Sigmoid colon (tissue), 6 donors: ENCODE measurements at regions not wholly inside any gene's neighbourhood (a gene's known extent, or its start where the extent isn't known, plus 50 kb on each side); places are given as distances from the start of the nearest gene placed in this dataset.

ENCODE experiments used
- DNase-seq: peaks from one replicate; pipeline ENCODE4 v3.0.0-alpha.2; 2019
- H3K27ac ChIP-seq, 4 donors: fragments of 200-600 bp; sonication (generic); one replicate each; pipeline ENCODE4 v1.5.1; 2016 to 2019; ENCODE audit warnings: mild to moderate bottlenecking in 1 of 4
- H3K27me3 ChIP-seq, 3 donors: fragments of 200-600 bp; sonication (generic); one replicate each; pipeline ENCODE4 v1.5.1; 2019; ENCODE audit warnings: mild to moderate bottlenecking in 1 of 3
- H3K36me3 ChIP-seq, 4 donors: fragments of 200-600 bp; sonication (generic); one replicate each; pipeline ENCODE4 v1.5.1; 2016 to 2019
- H3K4me1 ChIP-seq, 4 donors: fragments of 200-600 bp; sonication (generic); one replicate each; pipeline ENCODE4 v1.5.1; 2017 to 2019
- H3K4me3 ChIP-seq, 4 donors: fragments of 200-600 bp; sonication (generic); one replicate each; pipeline ENCODE4 v1.5.1; 2017 to 2019; ENCODE audit warnings: mild to moderate bottlenecking in 2 of 4, moderate library complexity in 1 of 4
- H3K9me3 ChIP-seq, 4 donors: fragments of 200-600 bp in 3 of 4; sonication (generic) in 3 of 4; one replicate each; pipeline versions ENCODE4 v1.5.1 to v1.6.1; 2013 to 2019
- EP300 ChIP-seq, 4 donors: sonication (generic); formaldehyde crosslinking; IDR thresholded peaks; one replicate each; pipeline ENCODE4 v1.6.1; 2017; ENCODE audit warnings: antibody characterized with exemption in 4 of 4
- POLR2A ChIP-seq, 2 donors: fragments of 450-650 bp; IDR thresholded peaks; one replicate each; pipeline ENCODE4 v1.6.1; 2016; ENCODE audit warnings: antibody characterized with exemption in 2 of 2, mild to moderate bottlenecking in 2 of 2, moderate library complexity in 2 of 2
- POLR2AphosphoS5 ChIP-seq, 4 donors: sonication (generic); formaldehyde crosslinking; IDR thresholded peaks; one replicate each; pipeline ENCODE4 v1.6.1; 2017; ENCODE audit warnings: antibody characterized with exemption in 4 of 4
- WGBS, 2 donors: extraction: QIAGEN DNeasy Blood & Tissue Kit; methylation state at CpG; one replicate each; pipeline ENCODE4 v1.1.7; 2013; 5-methylcytosine and 5-hydroxymethylcytosine counted together
- intact Hi-C: fragments of 100-400 bp; cut with DNase I; formaldehyde crosslinking; loops from one replicate; pipeline ENCODE4 v1.15.1; 2023
- TF ChIP-seq, protein P1 (sequence below), 4 experiments: fragments of 450-650 bp in 3 of 4; fragments of 200-600 bp in 1 of 4; IDR thresholded peaks; one replicate each; pipeline ENCODE4 v1.5.1; 2016 to 2019; ENCODE audit warnings: antibody characterized with exemption in 4 of 4, mild to moderate bottlenecking in 3 of 4, moderate library complexity in 2 of 4
- donor health status: healthy with polysubstance abuse.
- donor health status: healthy.

DNA sequence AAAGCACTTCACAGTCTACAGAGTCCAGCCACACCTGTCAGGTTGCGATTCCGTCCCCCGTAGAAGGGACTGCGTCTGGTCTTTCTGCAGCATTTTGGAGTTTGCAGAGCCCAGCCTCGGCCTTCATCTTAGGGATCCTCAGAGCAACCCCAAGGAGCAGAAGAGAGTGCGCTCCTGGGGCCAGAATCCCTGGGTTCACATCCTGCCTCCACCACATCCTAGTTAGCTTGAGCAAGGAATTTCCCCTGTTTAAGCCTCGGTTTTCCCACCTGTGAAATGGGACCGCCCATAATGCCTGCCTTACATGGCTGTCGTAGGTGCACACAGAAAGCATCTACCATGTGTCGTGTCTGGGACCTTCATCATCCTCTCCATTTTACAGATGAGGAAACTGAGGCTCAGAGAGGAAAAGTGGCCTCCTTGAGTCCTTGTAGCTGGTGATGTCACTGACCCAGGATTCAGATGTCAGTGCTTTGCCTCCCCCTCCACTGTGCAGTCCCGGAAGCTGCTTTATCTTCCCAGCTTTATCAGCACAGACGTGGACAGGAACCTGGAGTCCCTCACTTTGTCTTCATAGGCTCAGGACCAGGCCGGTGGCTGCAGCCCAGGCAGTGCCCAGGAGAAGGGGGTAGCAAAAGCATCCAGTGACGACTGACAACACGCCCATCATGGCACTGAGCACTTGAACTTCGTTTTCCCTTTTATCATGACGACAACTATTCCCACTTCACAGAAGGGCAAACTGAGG lies 438.5 kb downstream of the MATN1 start:
- no peak for TF ChIP-seq POLR2AphosphoS5 (IDR thresholded peaks at IDR 0.05)
- TF ChIP-seq, protein P1, sequence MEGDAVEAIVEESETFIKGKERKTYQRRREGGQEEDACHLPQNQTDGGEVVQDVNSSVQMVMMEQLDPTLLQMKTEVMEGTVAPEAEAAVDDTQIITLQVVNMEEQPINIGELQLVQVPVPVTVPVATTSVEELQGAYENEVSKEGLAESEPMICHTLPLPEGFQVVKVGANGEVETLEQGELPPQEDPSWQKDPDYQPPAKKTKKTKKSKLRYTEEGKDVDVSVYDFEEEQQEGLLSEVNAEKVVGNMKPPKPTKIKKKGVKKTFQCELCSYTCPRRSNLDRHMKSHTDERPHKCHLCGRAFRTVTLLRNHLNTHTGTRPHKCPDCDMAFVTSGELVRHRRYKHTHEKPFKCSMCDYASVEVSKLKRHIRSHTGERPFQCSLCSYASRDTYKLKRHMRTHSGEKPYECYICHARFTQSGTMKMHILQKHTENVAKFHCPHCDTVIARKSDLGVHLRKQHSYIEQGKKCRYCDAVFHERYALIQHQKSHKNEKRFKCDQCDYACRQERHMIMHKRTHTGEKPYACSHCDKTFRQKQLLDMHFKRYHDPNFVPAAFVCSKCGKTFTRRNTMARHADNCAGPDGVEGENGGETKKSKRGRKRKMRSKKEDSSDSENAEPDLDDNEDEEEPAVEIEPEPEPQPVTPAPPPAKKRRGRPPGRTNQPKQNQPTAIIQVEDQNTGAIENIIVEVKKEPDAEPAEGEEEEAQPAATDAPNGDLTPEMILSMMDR (IDR thresholded peaks at IDR 0.05) = no peak
- TF ChIP-seq POLR2A (IDR thresholded peaks at IDR 0.05) = no peak
- no peak for TF ChIP-seq EP300 (IDR thresholded peaks at IDR 0.05)
- no peaks in the 10 kb centered on the region for H3K36me3 ChIP-seq
- no peak overlapping the region for H3K4me3 ChIP-seq
- H3K9me3 ChIP-seq = no peaks in the 10 kb centered on the region
- no peaks in the 10 kb centered on the region for H3K4me1 ChIP-seq
- intact Hi-C loops = no loop called here
- H3K27me3 ChIP-seq = no peaks in the 10 kb centered on the region
- no peak for DNase-seq
- no peak overlapping the region for H3K27ac ChIP-seq
- WGBS, 2 donors = 83 to 91% methylated on average over 17 of the region's 17 CpGs

DNA sequence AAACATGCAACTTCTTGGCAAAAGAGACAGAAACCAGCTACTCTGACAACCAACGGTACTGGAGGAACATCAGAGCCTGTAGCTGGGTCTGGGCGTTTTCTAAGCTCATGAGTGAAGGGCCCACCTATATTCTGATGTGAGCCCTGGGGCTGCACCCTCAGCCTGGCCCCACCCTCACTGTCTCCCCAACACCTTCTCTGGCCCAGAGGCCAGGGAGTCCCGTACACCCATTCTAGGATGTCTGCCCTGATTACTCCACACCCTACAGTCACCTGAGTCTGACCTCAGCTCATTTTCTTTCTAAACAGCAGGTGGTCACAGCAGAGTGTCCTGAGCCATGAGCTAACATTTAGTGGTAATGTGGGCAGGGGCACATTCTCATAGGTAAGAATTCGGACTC lies 439.2 kb downstream of the MATN1 start:
- TF ChIP-seq POLR2AphosphoS5 (IDR thresholded peaks at IDR 0.05) = no peak
- TF ChIP-seq, protein P1 (IDR thresholded peaks at IDR 0.05) = no peak
- TF ChIP-seq EP300 (IDR thresholded peaks at IDR 0.05) = no peak
- no peak for TF ChIP-seq POLR2A (IDR thresholded peaks at IDR 0.05)

DNA sequence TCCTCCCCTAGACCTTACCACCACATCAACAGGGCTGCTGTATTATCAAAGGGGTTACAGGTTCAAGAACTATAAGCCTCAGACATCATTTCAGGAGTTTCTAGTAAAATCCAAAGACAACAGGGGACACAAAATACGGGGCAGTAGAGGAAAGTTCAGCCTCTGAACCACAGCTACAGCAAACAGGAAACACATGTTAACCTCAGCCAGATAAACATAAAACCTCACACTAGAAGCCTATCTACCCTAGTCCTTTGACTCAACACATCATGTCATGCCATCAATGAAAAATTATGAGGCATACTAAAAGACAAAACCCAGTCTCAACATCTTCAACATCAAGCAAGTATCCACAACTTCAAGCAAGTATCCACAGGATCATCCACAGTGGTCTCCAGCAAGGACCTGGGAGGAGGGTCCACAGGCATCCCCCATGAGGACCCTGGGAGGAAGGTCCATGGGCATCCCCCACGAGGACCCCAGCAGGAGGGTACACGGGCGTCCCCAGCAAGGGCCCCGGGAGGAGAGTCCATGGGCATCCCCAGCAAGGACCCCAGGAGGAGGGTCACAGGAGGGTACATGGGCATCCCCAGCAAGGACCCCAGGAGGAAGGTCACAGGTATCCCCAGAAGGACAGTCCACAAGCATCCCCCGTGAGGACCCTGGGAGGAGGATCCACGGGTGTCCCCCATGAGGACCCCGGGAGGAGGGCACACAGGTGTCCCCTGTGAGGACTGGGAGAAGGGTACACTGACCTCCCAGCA lies 440.0 kb downstream of the MATN1 start:
- no peaks in the 10 kb centered on the region for H3K9me3 ChIP-seq
- whole genome bisulfite sequencing, 2 donors = 80 to 82% methylated on average over 8 of the region's 8 CpGs
- H3K4me3 ChIP-seq = no peak overlapping the region
- TF ChIP-seq EP300 (IDR thresholded peaks at IDR 0.05) (no peak), POLR2AphosphoS5 (IDR thresholded peaks at IDR 0.05) (no peak), POLR2A (IDR thresholded peaks at IDR 0.05) (no peak)
- TF ChIP-seq, protein P1 (IDR thresholded peaks at IDR 0.05) = no peak
- H3K4me1 ChIP-seq = no peaks in the 10 kb centered on the region
- H3K36me3 ChIP-seq = no peaks in the 10 kb centered on the region
- DNase-seq = no peak
- peaks cover 0 to 5% (median 0%) of the 10 kb centered on the region in 3 donors for H3K27me3 ChIP-seq
- no peak overlapping the region for H3K27ac ChIP-seq
- intact Hi-C loops = no loop called here

More for the DNA sequence above, 439.2 kb downstream of the MATN1 start:
- intact Hi-C loops = no loop called here
- no peaks in the 10 kb centered on the region for H3K9me3 ChIP-seq
- H3K36me3 ChIP-seq = no peaks in the 10 kb centered on the region
- no peak overlapping the region for H3K27ac ChIP-seq
- DNase-seq = no peak
- no peaks in the 10 kb centered on the region for H3K4me1 ChIP-seq
- no peak overlapping the region for H3K4me3 ChIP-seq
- 46 to 72% methylated on average over 4 of the region's 4 CpGs for WGBS, 2 donors
- peaks cover 0 to 1% (median 0%) of the 10 kb centered on the region in 3 donors for H3K27me3 ChIP-seq

DNA sequence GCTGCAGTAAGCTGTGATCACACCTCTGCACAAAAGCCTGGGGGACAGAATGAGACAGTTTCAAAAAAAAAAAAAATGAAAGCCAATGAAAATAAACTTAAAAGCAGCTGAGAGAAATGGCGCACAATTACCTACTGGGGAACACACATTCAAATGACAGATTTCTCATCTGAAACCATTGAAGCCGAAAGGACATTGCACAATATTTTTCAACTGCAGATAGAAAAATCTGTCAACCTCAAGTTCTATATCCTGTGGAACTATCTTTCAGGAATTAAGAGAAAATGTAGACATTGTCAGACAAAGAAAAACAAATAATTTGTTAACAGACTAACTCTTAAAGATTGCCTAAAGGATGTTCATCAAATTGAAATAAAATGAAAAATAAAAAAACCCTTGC lies 442.8 kb downstream of the MATN1 start:
- no peak for DNase-seq
- no peak overlapping the region for H3K4me3 ChIP-seq
- 87 to 92% methylated on average over 2 of the region's 2 CpGs for WGBS, 2 donors
- no peaks in the 10 kb centered on the region for H3K36me3 ChIP-seq
- peaks cover 0 to 10% (median 0%) of the 10 kb centered on the region in 3 donors for H3K27me3 ChIP-seq
- no peaks in the 10 kb centered on the region for H3K4me1 ChIP-seq
- no peaks in the 10 kb centered on the region for H3K9me3 ChIP-seq
- no peak overlapping the region for H3K27ac ChIP-seq
- TF ChIP-seq EP300 (IDR thresholded peaks at IDR 0.05) (no peak), POLR2A (IDR thresholded peaks at IDR 0.05) (no peak), POLR2AphosphoS5 (IDR thresholded peaks at IDR 0.05) (no peak)
- TF ChIP-seq, protein P1 (IDR thresholded peaks at IDR 0.05) = no peak
- intact Hi-C loops = no loop called here
